Natural killer cell treated with Interleukin-12 subunit alpha and Interleukin-12 subunit beta and Interleukin-15 and Interleukin-18, amount 100 ng/mL, for 72 hours (primary cell): ENCODE measurements at regions not wholly inside any gene's neighbourhood (a gene's known extent, or its start where the extent isn't known, plus 50 kb on each side); places are given as distances from the start of the nearest gene placed in this dataset.
"Not testable (repeated sequence)": the region's sequence is repeated elsewhere in the genome, so short reads cannot be mapped to it uniquely, and the experiment has no call there.

Experiments
- ATAC-seq, 2 donors: fragments of 150-1000 bp; cut with Tn5 transposase in 1 of 2; sonication (Bioruptor Pico), chemical (Tn5 transposase) in 1 of 2; 2 replicates each; pipeline ENCODE4 v1.10.0; 2021
- DNase-seq: peaks from one replicate; pipeline ENCODE4 v3.0.0; 2022; ENCODE audit warnings: low spot score
- H3K27ac Mint-ChIP-seq, 2 donors: 1 replicate in 1 of 2; 2 replicates in 1 of 2; pipeline ENCODE4 v1.8.0; 2022; ENCODE audit warnings: mixed read lengths in 2 of 2, mild to moderate bottlenecking in 1 of 2, moderate library complexity in 1 of 2
- H3K27me3 Mint-ChIP-seq, 2 donors: 1 replicate in 1 of 2; 2 replicates in 1 of 2; pipeline ENCODE4 v1.8.0; 2022; ENCODE audit warnings: mixed read lengths in 2 of 2
- H3K36me3 Mint-ChIP-seq: one replicate; pipeline ENCODE4 v1.8.0; 2022; ENCODE audit warnings: mixed read lengths
- H3K4me1 Mint-ChIP-seq, 2 donors: 1 replicate in 1 of 2; 2 replicates in 1 of 2; pipeline ENCODE4 v1.8.0; 2022; ENCODE audit warnings: low read depth in 2 of 2, mixed read lengths in 2 of 2, mild to moderate bottlenecking in 1 of 2
- H3K4me3 Mint-ChIP-seq: one replicate; pipeline ENCODE4 v1.8.0; 2022; ENCODE audit warnings: mixed read lengths
- H3K9me3 Mint-ChIP-seq: 2 replicates; pipeline ENCODE4 v1.8.0; 2022; ENCODE audit warnings: mixed read lengths

- peaks cover 0 to 2% of the 10 kb centered on the region in 2 donors for H3K4me1 Mint-ChIP-seq
- DNase-seq (no peak), ATAC-seq (no peak)
- no peaks in the 10 kb centered on the region for H3K9me3 Mint-ChIP-seq
- H3K27ac Mint-ChIP-seq = no peak overlapping the region
- H3K4me3 Mint-ChIP-seq = no peak overlapping the region
- peaks cover 0 to 4% of the 10 kb centered on the region in 2 donors for H3K27me3 Mint-ChIP-seq
- no peaks in the 10 kb centered on the region for H3K36me3 Mint-ChIP-seq
Observed at GRCh38 chr1:200290010-200290685, 119.7 kb downstream of the ZNF281 start.

DNA sequence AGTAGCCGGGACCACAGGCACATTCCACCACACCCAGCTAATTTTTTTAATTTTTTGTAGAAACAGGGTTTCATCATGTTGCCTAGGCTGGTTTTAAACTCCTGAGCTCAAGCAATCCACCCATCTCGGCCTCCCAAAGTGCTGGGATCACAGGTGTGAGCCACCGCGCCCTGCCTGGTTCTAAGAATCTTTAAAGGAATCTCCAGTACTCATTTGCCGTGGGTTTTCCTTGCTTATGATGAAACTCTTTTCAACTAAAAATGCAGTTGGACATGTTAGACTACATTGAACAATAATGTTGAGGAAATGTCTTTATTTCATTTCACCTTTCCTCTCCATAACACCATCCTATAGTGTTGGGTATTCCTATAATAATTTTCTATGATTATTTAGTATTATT lies 121.6 kb downstream of the ZNF281 start:
- Mint-ChIP-seq H3K4me1 (peaks cover 0 to 2% of the 10 kb centered on the region in 2 donors), H3K27ac (no peak overlapping the region), H3K9me3 (no peaks in the 10 kb centered on the region), H3K27me3 (peaks cover 0 to 4% of the 10 kb centered on the region in 2 donors), H3K36me3 (no peaks in the 10 kb centered on the region), H3K4me3 (no peak overlapping the region)
- ATAC-seq (no peak), DNase-seq (no peak)

- H3K4me3 Mint-ChIP-seq, ATAC-seq, H3K4me1 Mint-ChIP-seq, H3K27ac Mint-ChIP-seq, H3K9me3 Mint-ChIP-seq, H3K36me3 Mint-ChIP-seq, DNase-seq, H3K27me3 Mint-ChIP-seq: not testable (repeated sequence)
Observed at GRCh38 chr1:200284236-200284635, 125.6 kb downstream of the ZNF281 start.

- Mint-ChIP-seq H3K36me3 (no peaks in the 10 kb centered on the region), H3K9me3 (no peaks in the 10 kb centered on the region), H3K27ac (no peak overlapping the region), H3K27me3 (no peaks in the 10 kb centered on the region), H3K4me1 (peaks cover 0 to 3% of the 10 kb centered on the region in 2 donors), H3K4me3 (no peak overlapping the region)
- ATAC-seq (no peak), DNase-seq (no peak)
Observed at GRCh38 chr1:200282497-200283122, 127.2 kb downstream of the ZNF281 start.

DNA sequence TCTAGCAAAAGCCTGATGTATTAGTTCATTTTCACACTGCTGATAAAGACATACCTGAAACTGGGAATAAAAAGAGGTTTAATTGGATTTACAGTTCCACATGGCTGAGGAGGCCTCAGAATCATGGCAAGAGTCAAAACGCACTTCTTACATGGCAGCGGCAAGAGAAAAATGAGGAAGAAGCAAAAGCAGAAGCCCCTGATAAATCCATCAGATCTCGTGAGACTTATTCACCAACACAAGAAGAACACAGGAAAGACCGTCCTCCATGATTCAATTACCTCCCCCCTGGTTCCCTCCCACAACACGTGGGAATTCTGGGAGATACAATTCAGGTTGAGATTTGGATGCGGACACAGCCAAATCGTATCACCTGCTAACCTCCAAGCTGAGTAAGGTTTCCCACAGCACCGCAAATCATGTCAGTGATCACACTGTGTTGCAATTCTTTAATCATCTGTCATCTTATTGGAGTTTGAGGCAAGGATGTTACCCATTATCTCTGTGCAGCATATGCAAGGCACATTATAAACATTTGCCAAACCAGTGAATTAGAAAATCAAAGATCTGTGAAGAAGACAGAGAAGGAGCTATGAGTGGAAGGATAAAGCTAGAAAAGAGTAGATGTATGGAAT lies 128.5 kb downstream of the ZNF281 start:
- Mint-ChIP-seq H3K36me3 (no peaks in the 10 kb centered on the region), H3K27ac (no peak overlapping the region), H3K27me3 (no peaks in the 10 kb centered on the region), H3K4me3 (no peak overlapping the region), H3K4me1 (peaks cover 0 to 3% of the 10 kb centered on the region in 2 donors), H3K9me3 (no peaks in the 10 kb centered on the region)
- no peak for ATAC-seq
- DNase-seq = no peak

DNA sequence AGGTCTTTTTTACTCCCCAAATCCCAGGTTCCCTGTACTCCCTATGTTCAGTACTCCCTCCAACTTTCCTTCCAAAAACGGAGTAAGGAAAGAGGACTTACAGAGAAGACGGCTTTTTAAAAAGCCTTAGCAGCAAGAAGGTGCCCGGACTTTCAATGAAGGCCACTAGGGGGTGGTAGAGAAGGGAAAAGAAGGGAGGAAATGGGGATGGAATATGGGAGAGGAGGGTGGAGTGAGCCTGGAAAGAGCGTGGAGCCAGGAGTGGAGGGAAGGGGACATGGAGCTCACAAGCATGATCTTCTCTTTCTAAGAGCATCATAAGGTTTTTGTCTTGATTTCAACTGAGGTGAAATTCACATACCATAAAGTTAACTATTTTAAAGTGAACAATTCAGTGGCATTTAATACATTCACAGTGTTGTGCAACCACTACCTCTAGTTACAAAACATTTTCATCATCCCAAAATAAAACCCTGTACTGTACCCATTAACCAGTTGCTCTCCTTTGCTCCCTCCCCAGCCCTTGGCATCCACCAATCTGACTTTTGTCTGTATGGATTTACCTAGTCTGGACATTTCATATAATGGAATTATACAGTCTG lies 129.9 kb downstream of the ZNF281 start:
- no peak for ATAC-seq
- H3K9me3 Mint-ChIP-seq = no peaks in the 10 kb centered on the region
- no peaks in the 10 kb centered on the region for H3K36me3 Mint-ChIP-seq
- H3K27me3 Mint-ChIP-seq = peaks cover 0 to 4% of the 10 kb centered on the region in 2 donors
- no peak for DNase-seq
- H3K4me3 Mint-ChIP-seq = no peak overlapping the region
- no peak overlapping the region for H3K27ac Mint-ChIP-seq
- H3K4me1 Mint-ChIP-seq = peaks cover 0 to 3% of the 10 kb centered on the region in 2 donors

DNA sequence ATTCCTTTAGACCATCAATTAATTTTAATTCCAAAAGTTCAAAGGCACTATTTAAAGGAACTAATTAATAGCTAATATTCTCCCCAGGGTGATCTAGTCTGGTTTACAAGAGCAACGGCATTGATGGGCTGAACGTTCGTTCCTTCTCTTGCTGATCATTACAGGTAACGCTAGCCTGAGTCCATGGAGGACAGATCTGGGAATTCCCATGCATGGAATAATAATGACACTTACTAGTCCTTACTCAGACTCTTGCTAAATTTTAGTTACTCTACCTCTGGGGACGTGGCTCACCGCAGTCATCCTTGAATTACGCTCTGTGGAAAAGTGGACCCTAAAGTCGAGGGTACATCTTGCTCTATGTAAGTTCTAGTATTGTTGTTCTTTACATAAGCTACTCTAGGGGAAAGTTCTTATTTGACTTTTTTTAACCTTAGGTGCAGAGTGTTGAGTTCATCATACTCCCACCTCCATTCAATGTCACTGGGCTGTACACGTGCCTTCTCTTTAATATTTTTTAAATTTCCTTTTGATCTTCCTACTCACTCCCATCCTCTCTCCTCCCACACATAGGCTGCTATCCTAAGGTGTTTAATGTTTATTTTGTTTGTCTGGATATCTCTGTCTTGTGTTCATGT lies 133.9 kb downstream of the ZNF281 start:
- Mint-ChIP-seq H3K9me3 (no peaks in the 10 kb centered on the region), H3K36me3 (no peaks in the 10 kb centered on the region), H3K4me3 (no peak overlapping the region), H3K27me3 (peaks cover 0 to 7% of the 10 kb centered on the region in 2 donors), H3K4me1 (peaks cover 7 to 9% of the 10 kb centered on the region in 2 donors), H3K27ac (no peak overlapping the region)
- ATAC-seq (no peak), DNase-seq (no peak)

DNA sequence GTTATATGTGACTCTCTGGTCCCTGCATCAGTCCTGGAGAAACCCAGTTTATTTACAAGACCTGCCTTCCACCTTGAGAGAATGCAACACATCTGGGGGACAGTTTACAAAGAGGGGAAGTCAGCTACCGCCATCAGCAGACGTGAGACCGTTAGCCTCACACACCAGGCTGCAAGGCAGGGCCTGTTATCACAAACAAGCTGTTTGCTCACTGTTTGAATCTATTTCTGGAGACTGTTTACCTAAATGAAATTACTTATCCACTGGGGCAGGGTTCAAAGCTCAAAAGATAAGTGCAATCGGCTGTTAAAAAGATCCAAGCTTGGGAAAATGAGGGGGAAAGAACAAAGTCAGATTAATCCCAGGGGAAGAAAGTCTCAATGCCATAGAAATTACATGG lies 134.4 kb downstream of the ZNF281 start:
- no peaks in the 10 kb centered on the region for H3K36me3 Mint-ChIP-seq
- H3K4me1 Mint-ChIP-seq = peaks cover 7 to 9% of the 10 kb centered on the region in 2 donors
- H3K4me3 Mint-ChIP-seq = no peak overlapping the region
- H3K27ac Mint-ChIP-seq = no peak overlapping the region
- DNase-seq = no peak
- H3K9me3 Mint-ChIP-seq = no peaks in the 10 kb centered on the region
- H3K27me3 Mint-ChIP-seq = peaks cover 0 to 7% of the 10 kb centered on the region in 2 donors
- no peak for ATAC-seq

DNA sequence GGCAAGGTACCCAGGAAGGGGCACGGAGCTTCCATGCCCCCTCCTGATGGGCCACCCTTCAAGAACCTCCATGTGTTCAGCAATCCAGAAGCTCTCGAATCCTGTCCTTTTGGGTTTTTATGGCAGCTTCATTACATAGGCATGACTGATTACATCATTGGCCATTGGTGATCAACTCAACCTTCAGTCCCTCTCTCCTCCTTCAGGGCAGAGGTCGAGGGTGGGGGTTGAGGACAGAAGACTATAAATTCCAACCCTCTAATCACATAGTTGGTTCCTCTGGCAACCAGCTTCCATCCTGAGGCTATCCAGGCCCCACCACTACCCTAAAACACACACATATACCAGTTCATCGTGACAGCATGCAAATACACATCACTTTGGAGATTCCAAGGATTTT lies 135.7 kb downstream of the ZNF281 start:
- H3K4me3 Mint-ChIP-seq = no peak overlapping the region
- H3K27ac Mint-ChIP-seq = no peak overlapping the region
- DNase-seq (no peak), ATAC-seq (no peak)
- H3K27me3 Mint-ChIP-seq = peaks cover 0 to 7% of the 10 kb centered on the region in 2 donors
- H3K4me1 Mint-ChIP-seq = peaks cover 6 to 7% of the 10 kb centered on the region in 2 donors
- no peaks in the 10 kb centered on the region for H3K36me3 Mint-ChIP-seq
- H3K9me3 Mint-ChIP-seq = no peaks in the 10 kb centered on the region

GRCh38 chr1:200272481-200273068 lies 137.3 kb downstream of the ZNF281 start:
- Mint-ChIP-seq H3K27me3 (peaks cover 0 to 7% of the 10 kb centered on the region in 2 donors), H3K4me1 (peaks cover 6 to 7% of the 10 kb centered on the region in 2 donors), H3K27ac (no peak overlapping the region), H3K36me3 (no peaks in the 10 kb centered on the region), H3K9me3 (no peaks in the 10 kb centered on the region), H3K4me3 (no peak overlapping the region)
- DNase-seq (no peak), ATAC-seq (no peak)

- H3K4me1 Mint-ChIP-seq = peaks cover 6 to 7% of the 10 kb centered on the region in 2 donors
- H3K27me3 Mint-ChIP-seq = peaks cover 0 to 3% of the 10 kb centered on the region in 2 donors
Observed at GRCh38 chr1:200269256-200269655, 140.6 kb downstream of the ZNF281 start.

DNA sequence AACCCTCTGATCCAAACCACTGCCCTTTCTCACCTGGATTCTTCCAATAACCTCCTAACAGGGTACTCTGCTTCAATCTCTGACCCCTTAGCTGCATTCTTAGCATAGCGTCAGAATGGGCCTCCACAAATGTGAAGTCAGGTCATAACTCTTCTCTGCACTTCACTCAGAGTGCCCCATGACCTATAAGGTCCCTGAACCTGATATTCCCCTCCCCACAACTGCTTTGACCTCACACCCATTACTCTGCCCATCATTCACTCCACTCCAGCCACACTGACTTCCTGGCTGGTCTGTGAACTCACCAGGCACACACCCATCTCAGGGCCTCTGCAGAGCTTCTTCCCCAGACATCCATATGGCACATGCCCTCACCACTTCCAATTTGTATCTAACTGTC lies 141.9 kb downstream of the ZNF281 start:
- Mint-ChIP-seq H3K36me3 (no peaks in the 10 kb centered on the region), H3K9me3 (no peaks in the 10 kb centered on the region)

More at GRCh38 chr1:200269256-200269655, 140.6 kb downstream of the ZNF281 start:
- no peak for DNase-seq
- Mint-ChIP-seq H3K4me3 (no peak overlapping the region), H3K36me3 (no peaks in the 10 kb centered on the region), H3K9me3 (no peaks in the 10 kb centered on the region), H3K27ac (no peak overlapping the region)
- ATAC-seq = peak in 1 of 2 donors; percentile 40

DNA sequence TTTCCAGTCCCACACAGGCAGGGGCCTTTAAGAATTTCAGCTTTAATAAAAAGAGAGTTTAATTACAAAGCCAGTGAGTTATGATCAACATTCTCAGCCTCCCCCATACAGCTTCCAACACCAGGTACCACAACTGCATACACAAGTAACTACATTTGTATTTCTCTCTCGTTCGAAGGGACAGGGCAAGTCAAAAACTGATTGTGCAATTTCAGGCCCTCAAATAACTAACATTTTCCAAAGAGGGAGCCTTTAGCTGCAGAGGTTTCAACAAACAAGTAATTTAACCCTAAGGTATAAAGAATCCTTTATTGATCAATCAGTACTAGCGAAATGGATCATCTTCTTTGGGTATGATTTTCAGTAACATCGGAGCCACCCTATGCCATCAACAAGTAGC lies 142.4 kb downstream of the ZNF281 start:
- H3K27me3 Mint-ChIP-seq = peaks cover 3 to 8% of the 10 kb centered on the region in 2 donors

More for the DNA sequence above, 141.9 kb downstream of the ZNF281 start:
- H3K4me3 Mint-ChIP-seq = no peak overlapping the region
- H3K27ac Mint-ChIP-seq = no peak overlapping the region
- peaks cover 0 to under 1% of the 10 kb centered on the region in 2 donors for H3K4me1 Mint-ChIP-seq
- DNase-seq = no peak
- H3K27me3 Mint-ChIP-seq = peaks cover 2 to 8% of the 10 kb centered on the region in 2 donors
- no peak for ATAC-seq

More for the DNA sequence above, 142.4 kb downstream of the ZNF281 start:
- Mint-ChIP-seq H3K9me3 (no peaks in the 10 kb centered on the region), H3K4me1 (peaks cover 0 to 6% of the 10 kb centered on the region in 2 donors), H3K27ac (no peak overlapping the region), H3K4me3 (no peak overlapping the region), H3K36me3 (no peaks in the 10 kb centered on the region)
- DNase-seq (no peak), ATAC-seq (no peak)
